NCI-H2029 treated with DMSO at 0.1 percent for 48 hours (cell line): ENCODE measurements at regions not wholly inside any gene's neighbourhood (a gene's known extent, or its start where the extent isn't known, plus 50 kb on each side); places are given as distances from the start of the nearest gene placed in this dataset.
"Not testable (repeated sequence)": the region's sequence is repeated elsewhere in the genome, so short reads cannot be mapped to it uniquely, and the experiment has no call there.

ENCODE experiments used
- DNase-seq: peaks from one replicate; lab custom pipeline; 2025; lab: John Stamatoyannopoulos, UW

GRCh38 chr13:44661936-44662335, 85.8 kb upstream of the TSC22D1 start:
- no peak for DNase-seq

- DNase-seq, result no peak
Observed at GRCh38 chr13:44660050-44660449, 83.9 kb upstream of the TSC22D1 start.

- DNase-seq, result no peak
Observed at GRCh38 chr13:44652962-44653660, 77.0 kb upstream of the TSC22D1 start.

- no peak for DNase-seq
Observed at GRCh38 chr13:44652168-44652567, 76.0 kb upstream of the TSC22D1 start.

GRCh38 chr13:44651724-44652123, 75.6 kb upstream of the TSC22D1 start:
- no peak for DNase-seq

- no peak for DNase-seq
Observed at GRCh38 chr13:44651209-44651608, 75.1 kb upstream of the TSC22D1 start.

- no peak for DNase-seq
Observed at GRCh38 chr13:44649834-44650233, 73.7 kb upstream of the TSC22D1 start.

- DNase-seq, result no peak
Observed at GRCh38 chr13:44649104-44649428, 72.9 kb upstream of the TSC22D1 start.

- no peak for DNase-seq
Observed at GRCh38 chr13:44648392-44649103, 72.4 kb upstream of the TSC22D1 start.

- DNase-seq, result not testable (repeated sequence)
Observed at GRCh38 chr13:44647560-44647959, 71.4 kb upstream of the TSC22D1 start.

- no peak for DNase-seq
Observed at GRCh38 chr13:44646044-44646443, 69.9 kb upstream of the TSC22D1 start.

- no peak for DNase-seq
Observed at GRCh38 chr13:44643256-44643655, 67.1 kb upstream of the TSC22D1 start.

- DNase-seq, result no peak
Observed at GRCh38 chr13:44637581-44637980, 61.5 kb upstream of the TSC22D1 start.

GRCh38 chr13:44629465-44630183, 53.5 kb upstream of the TSC22D1 start:
- DNase-seq, result no peak

GRCh38 chr13:44628826-44629225, 52.7 kb upstream of the TSC22D1 start:
- DNase-seq, result not testable (repeated sequence)

- no peak for DNase-seq
Observed at GRCh38 chr13:44627441-44627840, 51.3 kb upstream of the TSC22D1 start.

GRCh38 chr13:44626176-44626575, 50.0 kb upstream of the TSC22D1 start:
- DNase-seq, result no peak
